Activated CD4-positive, alpha-beta T cell treated with anti-CD3 and anti-CD28 coated beads, Interleukin-2, amount 10 ng/mL, durations not matched to agents 24 days and 14 days (primary cell): ENCODE measurements at regions not wholly inside any gene's neighbourhood (a gene's known extent, or its start where the extent isn't known, plus 50 kb on each side); places are given as distances from the start of the nearest gene placed in this dataset.

Experiments
- DNase-seq: peaks from one replicate; pipeline ENCODE4 v3.0.0; 2022
- H3K27ac Mint-ChIP-seq: one replicate; pipeline ENCODE4 v1.8.0; 2022; ENCODE audit warnings: mild to moderate bottlenecking, mixed read lengths
- H3K27me3 Mint-ChIP-seq: one replicate; pipeline ENCODE4 v1.8.0; 2022; ENCODE audit warnings: mixed read lengths
- H3K36me3 Mint-ChIP-seq: one replicate; pipeline ENCODE4 v1.8.0; 2022; ENCODE audit warnings: low read depth, mild to moderate bottlenecking, mixed read lengths
- H3K4me1 Mint-ChIP-seq: one replicate; pipeline ENCODE4 v1.8.0; 2021; ENCODE audit warnings: mixed read lengths
- H3K4me3 Mint-ChIP-seq: one replicate; pipeline ENCODE4 v1.8.0; 2022; ENCODE audit warnings: mild to moderate bottlenecking, moderate library complexity, mixed read lengths
- H3K9me3 Mint-ChIP-seq: one replicate; pipeline ENCODE4 v1.8.0; 2021; ENCODE audit warnings: mixed read lengths
- intact Hi-C: fragments of 100-400 bp; cut with micrococcal nuclease; formaldehyde crosslinking; loops from one replicate; pipeline ENCODE4 v1.15.1; 2023

DNA sequence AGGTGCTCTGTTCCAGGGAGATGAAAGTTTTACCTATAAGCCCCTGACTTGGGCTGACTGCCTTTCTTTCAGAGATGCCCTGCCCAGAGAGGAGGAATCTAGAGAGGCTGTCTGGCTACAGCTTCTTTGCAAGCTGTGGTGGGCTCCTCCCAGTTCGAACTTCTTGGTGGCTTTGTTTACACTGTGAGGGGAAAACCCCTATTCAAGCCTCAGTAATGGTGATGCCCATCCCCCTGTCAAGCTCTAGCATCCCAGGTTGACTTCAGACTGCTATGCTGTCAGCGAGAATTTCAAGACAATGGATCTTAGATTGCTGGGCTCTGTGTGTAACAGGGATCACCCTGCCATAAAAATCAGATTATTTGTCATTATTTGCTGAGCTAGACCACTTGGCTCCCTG is 377.6 kb downstream of the FLRT2 start:
- H3K27ac Mint-ChIP-seq: no peak overlapping the region
- intact Hi-C loops: no loop called here
- no peaks in the 10 kb centered on the region for H3K27me3 Mint-ChIP-seq
- no peaks in the 10 kb centered on the region for H3K4me1 Mint-ChIP-seq
- H3K9me3 Mint-ChIP-seq: peaks cover 4% of the 10 kb centered on the region
- H3K36me3 Mint-ChIP-seq: no peaks in the 10 kb centered on the region
- DNase-seq: no peak
- H3K4me3 Mint-ChIP-seq: no peak overlapping the region

DNA sequence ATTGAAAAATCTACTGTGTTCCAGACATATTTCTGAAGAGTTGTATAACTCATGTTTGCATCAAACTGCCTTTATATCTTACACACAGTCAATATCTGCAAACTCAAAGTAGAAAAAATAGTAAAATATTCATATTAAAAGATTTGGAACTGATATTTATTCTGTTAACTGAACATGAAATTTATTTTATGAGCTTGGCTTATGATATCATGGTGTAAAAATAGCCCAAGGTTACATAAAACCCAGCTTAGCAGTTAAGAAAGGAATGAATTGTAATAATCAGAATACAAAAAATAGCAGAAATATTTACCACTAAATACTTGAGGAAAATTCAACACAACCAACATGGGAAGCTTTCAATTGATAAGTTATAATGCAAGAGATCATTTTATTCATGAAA is 367.9 kb downstream of the FLRT2 start:
- Mint-ChIP-seq H3K27me3 (no peaks in the 10 kb centered on the region), H3K4me3 (no peak overlapping the region), H3K36me3 (no peaks in the 10 kb centered on the region), H3K27ac (no peak overlapping the region), H3K4me1 (no peaks in the 10 kb centered on the region), H3K9me3 (peaks cover 2% of the 10 kb centered on the region)
- intact Hi-C loops: no loop called here
- DNase-seq: no peak

DNA sequence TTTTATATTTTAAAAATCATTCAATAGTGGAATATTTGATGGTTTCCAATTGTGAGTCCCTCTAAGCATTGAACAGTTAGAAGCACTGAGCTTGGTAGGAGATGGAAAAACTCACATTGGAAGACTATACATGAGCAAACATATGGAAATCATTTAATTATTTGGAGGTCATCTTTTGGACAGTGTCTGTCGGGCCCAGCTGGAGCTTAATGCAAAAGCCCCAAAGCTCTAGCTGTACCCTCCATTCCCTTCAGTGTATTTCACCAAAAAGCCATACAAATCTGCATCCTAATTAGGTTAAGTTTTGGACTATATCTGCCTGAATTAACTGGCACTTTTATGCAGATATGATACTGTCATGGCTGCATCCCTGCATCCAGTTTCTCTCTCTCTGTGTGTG is 365.7 kb downstream of the FLRT2 start:
- Mint-ChIP-seq H3K27ac (no peak overlapping the region), H3K4me1 (no peaks in the 10 kb centered on the region), H3K9me3 (no peaks in the 10 kb centered on the region), H3K36me3 (no peaks in the 10 kb centered on the region), H3K27me3 (no peaks in the 10 kb centered on the region), H3K4me3 (no peak overlapping the region)
- intact Hi-C loops: no loop called here
- no peak for DNase-seq

DNA sequence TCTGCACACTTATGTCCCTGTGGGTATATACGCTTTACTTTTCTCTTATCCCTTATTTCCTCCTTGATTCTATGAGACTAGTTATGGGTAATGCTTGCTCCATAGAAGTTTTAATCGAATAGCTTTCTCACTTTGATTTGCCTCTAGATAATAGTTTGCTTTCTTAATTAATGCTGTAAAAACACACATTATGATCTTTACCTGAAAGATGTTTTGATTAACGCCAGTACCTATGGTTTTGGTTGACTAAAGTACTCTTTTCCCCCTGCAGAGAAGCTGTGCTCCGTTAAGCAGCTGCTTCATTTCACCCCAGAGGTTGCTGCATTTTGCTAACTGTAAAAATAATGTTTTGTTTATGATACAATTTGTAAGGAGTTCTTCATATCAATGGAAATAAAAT is 362.3 kb downstream of the FLRT2 start:
- Mint-ChIP-seq H3K36me3 (no peaks in the 10 kb centered on the region), H3K27me3 (no peaks in the 10 kb centered on the region), H3K4me1 (no peaks in the 10 kb centered on the region), H3K4me3 (no peak overlapping the region), H3K9me3 (no peaks in the 10 kb centered on the region), H3K27ac (no peak overlapping the region)
- no peak for DNase-seq
- intact Hi-C loops: no loop called here

DNA sequence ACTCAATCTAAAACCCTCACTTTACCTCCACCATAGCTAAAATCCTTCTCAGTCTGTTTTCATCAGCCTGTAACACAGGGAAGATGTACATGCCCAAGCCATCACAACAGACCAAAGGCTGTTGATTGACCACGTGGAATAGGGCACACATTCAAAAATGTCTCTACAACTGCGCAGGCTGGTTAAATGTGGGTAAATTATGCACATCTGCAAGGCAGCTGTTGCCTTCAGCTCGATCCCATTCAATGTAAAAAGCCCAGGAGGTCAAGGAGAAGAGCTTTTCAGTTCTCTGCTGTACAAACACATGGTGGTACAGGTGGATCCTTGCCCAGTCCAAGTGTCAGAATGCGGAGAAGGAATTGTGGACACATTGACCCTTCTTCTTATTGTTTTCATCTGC is 354.0 kb downstream of the FLRT2 start:
- H3K27me3 Mint-ChIP-seq: no peaks in the 10 kb centered on the region
- H3K9me3 Mint-ChIP-seq: no peaks in the 10 kb centered on the region
- DNase-seq: no peak
- H3K4me3 Mint-ChIP-seq: no peak overlapping the region
- no peaks in the 10 kb centered on the region for H3K36me3 Mint-ChIP-seq
- H3K27ac Mint-ChIP-seq: no peak overlapping the region
- no peaks in the 10 kb centered on the region for H3K4me1 Mint-ChIP-seq
- intact Hi-C loops: no loop called here

- H3K4me3 Mint-ChIP-seq: no peak overlapping the region
- no peak overlapping the region for H3K27ac Mint-ChIP-seq
- H3K27me3 Mint-ChIP-seq: no peaks in the 10 kb centered on the region
- no peaks in the 10 kb centered on the region for H3K36me3 Mint-ChIP-seq
- no peak for DNase-seq
- intact Hi-C loops: no loop called here
- H3K9me3 Mint-ChIP-seq: no peaks in the 10 kb centered on the region
- no peaks in the 10 kb centered on the region for H3K4me1 Mint-ChIP-seq
Measured at GRCh38 chr14:85883101-85883500, 353.2 kb downstream of the FLRT2 start.

- Mint-ChIP-seq H3K4me3 (no peak overlapping the region), H3K4me1 (no peaks in the 10 kb centered on the region), H3K36me3 (no peaks in the 10 kb centered on the region), H3K27ac (no peak overlapping the region), H3K9me3 (no peaks in the 10 kb centered on the region), H3K27me3 (no peaks in the 10 kb centered on the region)
- no peak for DNase-seq
- intact Hi-C loops: no loop called here
Measured at GRCh38 chr14:85881935-85882334, 352.0 kb downstream of the FLRT2 start.

DNA sequence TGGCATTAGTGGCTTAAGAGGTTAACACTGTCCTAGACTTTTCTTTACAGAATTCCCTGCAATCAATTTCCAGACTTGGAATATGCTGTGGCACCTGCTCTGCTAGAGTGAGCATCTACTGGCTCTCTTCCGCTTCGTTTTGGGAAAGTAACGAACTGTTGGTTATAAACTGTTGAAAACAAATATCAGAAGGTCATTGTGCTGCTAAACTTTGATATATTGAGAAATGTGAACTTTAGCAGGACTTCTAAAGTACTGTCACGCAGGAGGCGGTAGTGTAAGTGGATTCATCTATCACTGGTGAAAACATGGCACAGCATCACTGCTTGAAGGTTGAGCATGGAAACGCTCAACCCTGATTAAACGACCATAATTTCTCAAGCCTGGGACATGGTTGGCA is 348.9 kb downstream of the FLRT2 start:
- Mint-ChIP-seq H3K27ac (no peak overlapping the region), H3K36me3 (no peaks in the 10 kb centered on the region), H3K4me3 (no peak overlapping the region), H3K27me3 (no peaks in the 10 kb centered on the region), H3K9me3 (no peaks in the 10 kb centered on the region), H3K4me1 (no peaks in the 10 kb centered on the region)
- intact Hi-C loops: no loop called here
- no peak for DNase-seq

- intact Hi-C loops: no loop called here
- Mint-ChIP-seq H3K27me3 (no peaks in the 10 kb centered on the region), H3K9me3 (no peaks in the 10 kb centered on the region), H3K27ac (no peak overlapping the region), H3K4me1 (no peaks in the 10 kb centered on the region), H3K36me3 (no peaks in the 10 kb centered on the region), H3K4me3 (no peak overlapping the region)
- DNase-seq: no peak
Measured at GRCh38 chr14:85873006-85873405, 343.1 kb downstream of the FLRT2 start.

DNA sequence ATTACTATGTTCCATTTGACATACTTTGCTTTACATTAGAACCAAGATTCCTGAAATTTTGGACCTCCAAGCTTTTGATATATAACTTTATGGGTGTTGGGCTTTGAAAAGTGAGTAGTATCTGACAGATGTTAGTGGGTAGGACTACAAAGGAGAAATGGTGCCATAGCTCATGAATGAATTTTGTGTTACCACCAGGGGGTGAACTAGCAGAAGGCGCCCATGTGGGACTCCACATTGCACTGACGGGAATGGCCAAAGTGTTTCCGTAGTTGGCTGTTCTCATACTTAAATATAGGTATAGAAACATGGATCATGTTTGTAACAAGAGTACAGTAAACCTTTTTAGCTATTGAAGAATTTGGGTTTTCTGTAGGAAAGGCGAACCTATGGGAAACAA is 337.5 kb downstream of the FLRT2 start:
- H3K36me3 Mint-ChIP-seq: no peaks in the 10 kb centered on the region
- no peak overlapping the region for H3K4me3 Mint-ChIP-seq
- DNase-seq: no peak
- H3K9me3 Mint-ChIP-seq: no peaks in the 10 kb centered on the region
- no peaks in the 10 kb centered on the region for H3K4me1 Mint-ChIP-seq
- H3K27me3 Mint-ChIP-seq: no peaks in the 10 kb centered on the region
- no peak overlapping the region for H3K27ac Mint-ChIP-seq
- intact Hi-C loops: no loop called here

GRCh38 chr14:85865701-85866100 is 335.8 kb downstream of the FLRT2 start:
- no peaks in the 10 kb centered on the region for H3K9me3 Mint-ChIP-seq
- H3K27ac Mint-ChIP-seq: no peak overlapping the region
- H3K4me1 Mint-ChIP-seq: no peaks in the 10 kb centered on the region
- intact Hi-C loops: no loop called here
- no peak overlapping the region for H3K4me3 Mint-ChIP-seq
- no peaks in the 10 kb centered on the region for H3K27me3 Mint-ChIP-seq
- no peak for DNase-seq
- no peaks in the 10 kb centered on the region for H3K36me3 Mint-ChIP-seq

DNA sequence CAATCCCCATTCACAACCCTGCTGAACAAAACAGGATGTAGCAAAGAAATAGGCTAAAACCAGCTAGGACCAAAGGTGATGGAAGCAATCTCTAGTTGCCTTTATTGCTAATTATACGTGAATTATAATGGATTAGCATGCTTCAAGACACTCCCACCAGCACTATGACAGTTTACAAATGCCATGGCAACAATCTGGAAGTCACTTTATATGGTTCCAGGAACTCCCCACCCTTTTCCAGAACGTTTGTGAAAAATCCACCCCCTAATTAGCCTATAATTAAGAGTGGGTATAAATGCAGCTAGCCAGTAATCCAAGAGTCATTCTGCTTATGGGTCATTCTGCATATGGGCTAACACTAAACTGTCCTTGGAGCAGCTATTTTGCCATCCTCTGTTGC is 328.7 kb downstream of the FLRT2 start:
- H3K27ac Mint-ChIP-seq: no peak overlapping the region
- no peak overlapping the region for H3K4me3 Mint-ChIP-seq
- H3K9me3 Mint-ChIP-seq: no peaks in the 10 kb centered on the region
- intact Hi-C loops: no loop called here
- DNase-seq: no peak
- no peaks in the 10 kb centered on the region for H3K4me1 Mint-ChIP-seq
- H3K36me3 Mint-ChIP-seq: no peaks in the 10 kb centered on the region
- no peaks in the 10 kb centered on the region for H3K27me3 Mint-ChIP-seq

DNA sequence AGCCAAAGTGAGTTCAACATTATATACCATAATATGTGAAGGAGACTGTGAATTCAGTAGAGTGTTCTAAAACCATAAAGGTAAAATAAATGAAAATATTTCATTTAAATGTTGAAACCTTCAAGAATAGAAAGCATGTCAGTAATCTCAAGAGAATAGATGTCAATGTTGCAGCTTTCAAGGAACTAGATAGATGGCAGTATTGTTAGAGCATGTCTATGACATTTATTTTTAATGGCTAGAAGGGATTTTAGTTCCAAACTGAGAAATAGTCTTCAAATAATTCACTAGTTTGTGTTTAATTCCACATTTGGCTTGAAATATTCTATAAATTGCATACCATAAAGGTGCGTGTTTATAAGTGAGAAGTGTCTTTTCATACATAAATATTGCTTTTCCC is 326.5 kb downstream of the FLRT2 start:
- Mint-ChIP-seq H3K27me3 (no peaks in the 10 kb centered on the region), H3K9me3 (no peaks in the 10 kb centered on the region), H3K36me3 (no peaks in the 10 kb centered on the region), H3K4me1 (no peaks in the 10 kb centered on the region), H3K27ac (no peak overlapping the region), H3K4me3 (no peak overlapping the region)
- intact Hi-C loops: no loop called here
- DNase-seq: no peak

- no peaks in the 10 kb centered on the region for H3K9me3 Mint-ChIP-seq
- intact Hi-C loops: no loop called here
- H3K4me1 Mint-ChIP-seq: no peaks in the 10 kb centered on the region
- no peaks in the 10 kb centered on the region for H3K36me3 Mint-ChIP-seq
- no peaks in the 10 kb centered on the region for H3K27me3 Mint-ChIP-seq
- no peak overlapping the region for H3K27ac Mint-ChIP-seq
- no peak overlapping the region for H3K4me3 Mint-ChIP-seq
- DNase-seq: no peak
Measured at GRCh38 chr14:85853996-85854526, 324.1 kb downstream of the FLRT2 start.

- H3K4me1 Mint-ChIP-seq: no peaks in the 10 kb centered on the region
- no peak overlapping the region for H3K27ac Mint-ChIP-seq
- H3K36me3 Mint-ChIP-seq: no peaks in the 10 kb centered on the region
- H3K4me3 Mint-ChIP-seq: no peak overlapping the region
- DNase-seq: no peak
- no peaks in the 10 kb centered on the region for H3K27me3 Mint-ChIP-seq
- no peaks in the 10 kb centered on the region for H3K9me3 Mint-ChIP-seq
- intact Hi-C loops: no loop called here
Measured at GRCh38 chr14:85852906-85853305, 323.0 kb downstream of the FLRT2 start.
